GM18498 (cell line): ENCODE measurements at regions not wholly inside any gene's neighbourhood (a gene's known extent, or its start where the extent isn't known, plus 50 kb on each side); places are given as distances from the start of the nearest gene placed in this dataset.

Source experiments
- ATAC-seq: cut with Tn5 transposase; IDR thresholded peaks from one replicate; pipeline ENCODE4 v1.9.1; 2021; ENCODE audit warnings: mild to moderate bottlenecking, moderate library complexity; ENCODE audit not compliant: unreplicated experiment

- ATAC-seq, result no peak
Observed at GRCh38 chr6:156651486-156651885, 125.7 kb upstream of the ARID1B start.

DNA sequence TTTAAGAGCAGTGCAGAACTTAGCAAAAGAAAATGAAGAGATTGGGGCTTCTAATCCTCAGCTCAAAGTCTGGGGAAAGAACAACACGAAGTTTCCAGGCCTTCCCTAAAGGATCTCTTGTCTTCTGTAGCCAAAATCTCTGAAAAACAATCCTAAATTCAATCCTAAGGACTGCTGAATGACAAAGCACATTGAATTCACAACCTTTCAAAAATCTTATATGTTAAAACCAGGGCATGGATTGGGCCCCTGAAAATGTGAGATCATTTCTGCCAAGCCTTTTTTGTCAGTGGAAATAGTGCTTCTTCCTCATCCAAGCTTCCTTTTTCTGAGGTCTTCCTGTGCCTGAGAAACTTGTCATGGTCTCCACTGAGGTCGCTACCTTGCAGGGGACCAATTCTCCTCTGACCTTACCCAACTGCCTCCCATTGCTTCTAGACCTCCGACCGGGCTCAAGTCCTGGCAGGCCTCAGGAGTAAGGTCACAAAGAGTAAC lies 126.2 kb upstream of the ARID1B start:
- no peak for ATAC-seq

- ATAC-seq, result no peak
Observed at GRCh38 chr6:156648616-156649015, 128.6 kb upstream of the ARID1B start.

DNA sequence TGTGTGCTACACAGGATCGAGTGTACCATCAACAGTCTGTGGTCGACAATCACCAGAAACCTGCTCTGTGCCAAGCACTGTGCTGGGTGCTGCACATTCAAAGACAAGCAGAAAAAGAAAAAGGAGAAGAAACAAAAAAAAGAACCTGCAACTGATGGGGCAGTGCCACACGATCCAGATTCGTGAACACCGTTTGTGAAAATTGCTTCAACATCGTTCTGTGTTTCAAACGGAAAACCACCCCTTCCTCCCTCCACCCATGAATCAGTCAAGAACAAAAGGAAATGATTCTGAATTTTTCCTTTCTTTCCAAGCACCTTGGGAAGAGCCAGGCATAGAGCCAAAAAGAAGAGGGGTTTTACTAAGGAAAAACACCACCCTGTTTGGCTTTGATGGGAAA lies 129.2 kb upstream of the ARID1B start:
- no peak for ATAC-seq

DNA sequence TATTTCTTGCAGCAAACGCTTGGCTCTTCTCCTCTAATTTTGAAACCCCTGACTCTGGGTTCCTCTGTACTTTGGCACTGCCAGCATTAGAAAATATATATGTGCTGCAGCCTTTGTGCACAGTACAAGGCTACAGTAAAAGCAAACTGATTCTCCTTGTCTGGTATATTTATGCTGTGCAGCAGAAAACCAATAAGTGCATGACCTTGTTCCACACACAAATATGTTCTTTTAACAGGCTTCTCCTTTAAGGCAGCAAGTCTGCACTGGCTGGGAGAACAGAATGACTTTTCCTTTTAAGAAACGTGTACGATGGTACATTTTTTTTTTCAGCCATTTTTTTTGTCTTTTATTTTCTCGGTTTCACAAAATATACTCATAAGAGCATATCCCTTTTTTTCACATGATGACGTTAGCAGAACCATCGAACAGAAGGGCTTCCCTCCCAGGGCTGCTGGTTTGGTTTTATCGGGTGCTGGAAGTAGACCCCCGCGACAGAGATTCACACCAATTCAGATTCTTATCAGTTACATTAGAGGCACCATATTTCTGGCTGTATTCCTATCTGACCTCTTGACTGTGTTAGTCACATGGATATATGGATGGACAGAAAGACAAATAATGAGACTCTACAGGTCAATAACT lies 129.9 kb upstream of the ARID1B start:
- no peak for ATAC-seq

GRCh38 chr6:156646496-156646895 lies 130.7 kb upstream of the ARID1B start:
- ATAC-seq, result no peak

- ATAC-seq, result no peak
Observed at GRCh38 chr6:156645097-156645496, 132.1 kb upstream of the ARID1B start.

DNA sequence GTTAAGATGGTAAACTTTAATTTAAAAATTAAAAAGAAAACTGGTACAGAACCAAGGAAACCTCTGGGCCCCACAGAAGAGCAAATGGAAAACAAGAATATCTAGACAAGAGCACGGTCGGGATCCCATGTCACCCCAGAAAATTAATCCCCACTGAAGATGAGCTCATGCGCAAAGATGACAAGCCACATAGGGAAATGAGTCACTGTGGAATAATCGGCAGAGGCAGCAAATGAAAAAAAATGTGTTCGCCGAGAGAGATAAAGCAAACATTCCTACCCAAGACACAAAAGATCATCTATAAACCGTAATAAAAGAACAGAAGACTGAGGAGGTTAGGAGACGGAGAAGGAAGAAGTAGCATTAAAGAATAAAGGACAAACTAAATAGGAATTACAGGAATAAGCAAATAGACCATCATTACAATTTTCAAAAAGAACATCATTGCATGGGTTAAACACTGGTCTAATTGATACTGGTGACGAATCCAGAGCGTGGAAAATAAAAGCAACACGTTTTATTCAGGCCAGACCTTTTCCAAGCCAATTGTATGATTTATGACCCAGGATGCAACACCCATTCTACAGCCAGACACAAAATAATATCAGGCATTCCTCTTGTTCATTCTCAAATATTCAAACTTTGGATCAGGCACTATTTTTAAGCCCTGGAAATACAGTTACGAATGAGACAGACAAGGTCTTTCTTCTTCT lies 138.0 kb upstream of the ARID1B start:
- no peak for ATAC-seq

GRCh38 chr6:156638581-156638980 lies 138.6 kb upstream of the ARID1B start:
- ATAC-seq, result no peak

GRCh38 chr6:156634951-156635371 lies 142.2 kb upstream of the ARID1B start:
- no peak for ATAC-seq

DNA sequence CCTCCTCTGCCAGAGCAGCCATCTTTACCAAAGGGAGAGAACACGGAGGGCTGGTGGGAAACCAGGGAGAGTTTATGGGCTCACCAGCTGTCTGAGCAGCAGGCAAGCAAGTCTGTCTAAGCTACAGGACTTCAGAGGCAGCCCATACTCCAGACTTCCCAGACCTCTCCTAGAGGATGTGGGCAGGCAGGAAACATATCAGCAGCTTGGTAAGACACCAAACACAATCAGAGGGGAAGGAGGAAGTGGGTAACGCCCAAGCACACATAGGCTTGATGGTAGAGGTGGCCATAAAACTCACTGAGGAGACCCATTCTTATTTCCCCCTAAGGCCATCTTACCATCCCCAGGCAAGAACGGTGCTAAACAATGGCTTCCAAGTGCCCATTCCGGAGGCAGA lies 143.1 kb upstream of the ARID1B start:
- ATAC-seq, result no peak

DNA sequence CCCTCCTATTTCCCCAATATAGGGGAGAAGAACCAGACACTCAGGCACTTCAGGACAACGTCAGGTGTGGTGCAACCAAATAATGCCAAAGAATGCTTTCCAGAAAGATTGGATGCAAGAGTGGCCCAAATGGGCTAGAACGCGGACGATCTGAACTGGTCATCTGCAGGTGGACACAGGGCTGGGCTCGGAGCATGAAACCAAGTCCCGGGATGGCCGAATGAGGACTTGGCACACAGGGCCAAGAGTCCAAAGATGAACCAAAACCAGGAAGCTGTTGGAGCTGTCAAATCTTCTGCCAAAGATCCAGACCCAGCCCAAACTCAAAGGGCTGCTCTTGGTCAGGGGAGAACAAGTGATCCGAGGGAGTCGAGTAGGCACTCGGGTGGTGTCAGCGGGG lies 143.9 kb upstream of the ARID1B start:
- no peak for ATAC-seq

DNA sequence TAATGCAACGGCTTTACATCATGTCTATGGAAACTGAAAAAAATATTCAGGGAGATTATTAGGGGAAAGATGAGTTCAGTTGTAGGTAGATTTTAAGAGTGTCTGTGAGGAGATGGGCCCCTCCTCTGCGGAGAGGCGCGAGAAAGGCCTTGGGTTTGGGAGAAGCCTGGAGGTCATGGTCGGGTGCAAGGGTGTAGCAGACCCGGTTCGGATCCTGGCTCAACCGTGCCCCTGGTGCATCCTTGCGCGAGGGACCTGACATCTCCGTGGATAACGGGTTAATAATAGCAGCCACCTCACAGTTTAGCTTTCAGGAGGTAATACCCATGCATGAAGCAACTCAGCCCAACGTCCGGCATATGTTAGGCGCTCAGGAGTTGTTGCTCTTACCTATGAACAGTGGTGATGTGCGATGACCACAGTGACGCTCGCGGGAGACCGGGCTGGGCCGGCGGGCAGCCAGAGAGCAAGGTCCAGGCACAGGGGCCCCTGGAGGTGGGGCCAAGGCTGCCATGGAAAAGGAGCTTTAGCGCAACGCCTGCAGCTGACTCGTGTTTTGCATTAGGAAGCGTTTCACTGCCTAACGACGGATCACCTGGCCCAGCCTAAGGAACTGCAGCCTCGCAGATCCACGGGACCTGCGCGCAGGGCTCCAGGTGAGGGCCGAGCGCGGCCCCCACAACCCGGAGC lies 146.4 kb upstream of the ARID1B start:
- ATAC-seq, result no peak

DNA sequence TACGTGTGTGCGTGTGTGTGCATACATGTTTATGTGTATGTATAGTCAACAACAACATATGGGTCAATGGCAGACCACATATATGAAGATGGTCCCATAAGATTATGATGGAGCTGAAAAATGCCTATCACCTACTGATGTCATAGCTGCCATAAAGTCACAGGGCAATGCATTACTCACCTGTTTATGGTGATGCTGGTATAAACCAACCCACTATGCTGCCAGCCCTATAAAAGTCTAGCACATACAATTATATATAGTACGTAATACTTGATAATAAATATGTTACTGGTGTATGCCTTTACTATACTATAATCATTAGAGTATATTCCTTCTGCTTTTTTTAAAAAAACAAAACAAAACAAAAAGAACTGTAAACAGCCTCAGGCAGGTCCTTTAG lies 148.4 kb upstream of the ARID1B start:
- no peak for ATAC-seq

DNA sequence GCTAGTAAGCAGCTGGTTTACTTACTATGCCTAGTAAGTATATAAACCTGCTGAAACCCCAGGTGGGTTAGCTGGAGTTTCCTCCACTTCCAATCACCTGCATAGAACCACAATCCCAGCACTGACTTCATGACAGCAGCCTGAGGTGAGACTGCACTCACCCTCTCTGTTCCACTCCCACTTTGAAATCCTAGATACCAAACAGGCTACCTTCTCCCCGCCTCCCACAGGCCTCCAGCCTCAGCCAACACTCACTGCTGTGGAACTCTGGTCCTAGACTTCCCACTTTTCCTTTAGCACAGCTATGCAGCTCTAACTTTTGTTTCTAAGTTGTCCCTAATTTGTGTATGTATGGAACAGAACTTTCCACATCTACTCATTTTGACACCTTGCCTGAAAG lies 149.7 kb upstream of the ARID1B start:
- ATAC-seq, result no peak

DNA sequence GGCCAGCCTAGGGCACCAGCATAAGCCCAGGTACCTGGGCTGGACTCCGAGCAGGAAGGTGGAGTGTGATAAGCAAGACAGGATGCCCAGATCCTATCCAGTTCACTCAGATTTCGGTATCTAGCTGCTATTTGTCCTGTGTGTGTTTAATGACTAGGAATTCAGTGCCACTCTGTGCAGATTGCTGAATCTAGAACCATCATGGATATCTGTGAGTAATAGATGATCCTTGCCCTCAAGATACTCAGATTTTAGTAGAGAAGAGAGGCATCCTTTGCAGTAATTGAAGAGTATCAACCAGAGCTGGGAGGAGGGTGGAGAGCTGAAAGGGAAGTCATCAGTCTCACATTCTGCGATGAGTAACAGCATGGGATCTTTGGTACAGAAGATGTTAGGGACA lies 155.0 kb upstream of the ARID1B start:
- no peak for ATAC-seq

DNA sequence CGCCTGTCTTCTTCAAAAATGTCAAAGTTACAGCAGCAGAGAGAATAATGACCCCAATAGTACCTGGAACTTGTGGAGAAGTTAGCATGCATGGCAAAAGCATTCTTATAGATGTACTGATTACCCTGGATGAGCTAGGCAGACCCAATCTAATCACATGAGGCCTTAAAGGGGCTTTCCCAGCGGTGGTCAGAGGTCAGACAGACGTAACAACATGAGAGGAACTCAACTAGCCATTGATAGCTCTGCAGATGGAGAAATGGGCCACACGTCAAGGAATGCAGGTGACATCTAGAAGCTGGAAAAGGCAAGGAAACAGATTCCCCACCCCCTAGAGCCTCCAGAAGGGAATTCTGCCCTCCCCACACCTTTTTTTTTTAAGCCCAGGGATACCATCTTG lies 156.8 kb upstream of the ARID1B start:
- no peak for ATAC-seq

DNA sequence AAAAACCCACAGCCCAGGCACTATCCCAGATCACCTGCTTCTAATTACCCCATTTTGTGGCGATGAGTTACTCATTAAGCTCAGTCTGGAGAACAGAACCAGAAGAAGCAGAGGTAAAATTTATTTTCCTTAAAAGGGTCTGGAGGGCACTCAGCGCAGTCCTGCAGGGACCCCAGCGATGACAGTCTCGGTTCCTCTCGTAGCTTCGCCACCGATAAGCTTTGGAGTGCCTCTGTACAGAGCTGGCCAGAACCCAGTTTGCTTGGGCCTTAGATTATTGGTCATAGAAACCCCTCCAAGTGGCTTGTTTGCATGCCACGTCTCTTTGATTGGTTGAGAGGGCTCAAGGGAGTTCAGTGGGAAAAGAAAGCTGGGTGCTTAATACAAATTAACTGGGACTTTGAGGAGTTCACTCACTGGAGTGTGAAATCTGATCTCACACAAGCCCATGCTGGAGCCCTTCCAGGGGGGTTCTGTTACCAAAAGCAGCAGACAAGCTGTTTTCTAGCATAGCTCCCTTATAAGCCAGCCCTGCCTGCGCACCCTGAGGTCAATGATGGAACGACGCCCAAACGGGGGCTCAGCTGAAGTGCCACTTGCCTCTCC lies 158.5 kb upstream of the ARID1B start:
- no peak for ATAC-seq

- no peak for ATAC-seq
Observed at GRCh38 chr6:156617941-156618340, 159.2 kb upstream of the ARID1B start.

DNA sequence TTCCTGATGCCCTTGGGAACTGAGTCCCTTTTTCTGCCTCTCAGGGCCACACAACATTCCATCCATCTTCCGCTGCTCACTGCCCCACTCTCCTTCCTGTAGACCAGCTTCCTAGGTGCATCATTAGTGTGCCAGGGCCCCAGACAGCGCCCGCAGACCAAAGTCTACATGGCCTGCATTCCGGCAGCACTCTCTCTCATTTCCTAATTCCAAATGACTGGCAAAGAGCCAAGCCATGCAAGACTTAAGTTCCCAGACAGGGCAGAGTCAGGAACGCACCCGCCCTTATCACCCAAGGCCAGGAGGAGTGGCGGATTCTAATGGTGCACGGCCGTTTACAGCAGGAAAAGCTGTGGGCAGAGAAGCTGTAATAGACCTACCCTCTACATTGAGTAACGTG lies 159.8 kb upstream of the ARID1B start:
- ATAC-seq, result no peak

DNA sequence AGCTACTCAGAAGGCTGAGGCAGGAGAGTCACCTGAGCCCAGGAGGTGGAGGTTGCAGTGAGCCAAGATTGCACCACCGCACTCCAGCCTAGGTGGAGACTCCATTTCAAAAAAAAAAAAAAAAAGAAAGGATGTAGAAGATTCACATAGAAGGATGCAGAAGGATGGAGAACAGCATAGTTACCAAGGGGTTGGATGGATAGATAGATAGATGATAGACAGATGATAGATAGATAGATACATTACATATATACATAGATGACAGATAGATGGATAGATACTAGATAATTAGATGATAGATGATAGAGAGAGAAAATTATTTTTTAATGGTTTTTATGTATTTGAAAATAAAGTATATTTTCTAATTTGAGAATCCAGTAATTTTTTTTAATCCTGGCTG lies 160.7 kb upstream of the ARID1B start:
- ATAC-seq, result no peak

- ATAC-seq, result no peak
Observed at GRCh38 chr6:156613996-156614395, 163.2 kb upstream of the ARID1B start.
